Activated T-helper 1 cell treated with Interleukin-2 at 50 U/mL for 16 hours (primary cell): ENCODE measurements at regions not wholly inside any gene's neighbourhood (a gene's known extent, or its start where the extent isn't known, plus 50 kb on each side); places are given as distances from the start of the nearest gene placed in this dataset.
"Not testable (repeated sequence)": the region's sequence is repeated elsewhere in the genome, so short reads cannot be mapped to it uniquely, and the experiment has no call there.

Source experiments
- DNase-seq: peaks from one replicate; pipeline ENCODE4 v3.0.0-alpha.2; 2020; ENCODE audit warnings: low read depth

- no peak for DNase-seq
These were observed 125.4 kb downstream of the ZNF330 start for GRCh38 chr4:141346144-141346543.

GRCh38 chr4:141347684-141348083, 127.0 kb downstream of the ZNF330 start:
- DNase-seq = no peak

DNA sequence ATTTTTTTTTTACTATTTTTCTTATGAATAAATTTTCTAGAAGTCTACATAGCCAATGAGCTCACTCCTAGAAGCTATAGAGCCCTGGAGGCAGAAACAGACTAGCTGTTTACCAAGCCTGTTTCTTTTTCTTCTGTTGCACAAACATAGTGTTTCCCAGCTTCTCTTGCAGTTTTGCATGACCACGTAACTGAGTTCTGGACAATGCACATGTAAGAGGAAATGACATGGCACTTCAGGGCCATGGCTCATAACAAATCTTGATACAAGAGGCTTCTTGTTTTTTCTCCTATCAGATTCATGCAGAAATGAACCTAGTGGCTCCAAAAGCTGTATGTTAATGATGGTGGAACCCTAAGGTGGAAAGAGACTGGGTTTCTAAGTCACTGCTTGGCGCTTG, 127.4 kb downstream of the ZNF330 start:
- no peak for DNase-seq

DNA sequence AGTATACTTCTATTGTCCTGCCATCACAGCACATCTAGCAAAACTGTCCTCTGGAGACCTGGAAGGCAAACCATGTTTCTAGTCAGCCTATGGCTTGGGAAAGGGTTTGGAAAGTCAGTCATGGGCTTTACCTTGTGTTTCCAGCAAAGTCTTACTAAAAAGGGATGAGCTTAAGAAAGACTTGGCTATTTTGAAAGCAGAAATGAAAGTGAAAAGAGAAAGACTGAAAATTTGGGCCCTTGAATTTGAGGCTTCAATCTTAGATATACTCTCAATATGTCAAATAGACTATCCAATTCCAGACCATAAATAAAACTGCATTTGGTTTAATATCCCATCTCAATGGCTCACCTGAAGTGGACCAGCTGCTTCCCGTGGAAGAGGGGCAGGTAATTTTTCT, 127.9 kb downstream of the ZNF330 start:
- DNase-seq = no peak

DNA sequence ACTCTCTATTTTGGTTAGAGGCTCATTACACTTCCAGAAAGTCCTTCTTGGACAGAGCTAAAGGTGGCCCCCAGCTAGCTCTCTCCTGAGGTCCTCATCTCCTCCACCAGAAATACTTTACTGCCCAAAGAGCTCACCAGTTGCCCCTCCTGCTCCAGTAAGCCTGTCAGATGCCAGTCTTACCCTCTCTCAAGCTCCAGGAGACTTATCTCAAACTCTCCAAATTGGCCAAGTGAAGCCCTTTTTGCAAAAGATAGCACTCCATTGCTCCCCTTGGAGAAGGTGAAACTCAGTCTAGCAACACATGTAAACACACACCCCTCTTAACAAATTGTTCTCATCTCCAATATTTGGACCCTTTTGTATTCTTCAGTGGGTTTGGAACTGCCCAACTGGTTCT, 128.5 kb downstream of the ZNF330 start:
- DNase-seq = no peak

GRCh38 chr4:141350122-141350905, 129.6 kb downstream of the ZNF330 start:
- no peak for DNase-seq

GRCh38 chr4:141352331-141352730, 131.6 kb downstream of the ZNF330 start:
- no peak for DNase-seq

DNA sequence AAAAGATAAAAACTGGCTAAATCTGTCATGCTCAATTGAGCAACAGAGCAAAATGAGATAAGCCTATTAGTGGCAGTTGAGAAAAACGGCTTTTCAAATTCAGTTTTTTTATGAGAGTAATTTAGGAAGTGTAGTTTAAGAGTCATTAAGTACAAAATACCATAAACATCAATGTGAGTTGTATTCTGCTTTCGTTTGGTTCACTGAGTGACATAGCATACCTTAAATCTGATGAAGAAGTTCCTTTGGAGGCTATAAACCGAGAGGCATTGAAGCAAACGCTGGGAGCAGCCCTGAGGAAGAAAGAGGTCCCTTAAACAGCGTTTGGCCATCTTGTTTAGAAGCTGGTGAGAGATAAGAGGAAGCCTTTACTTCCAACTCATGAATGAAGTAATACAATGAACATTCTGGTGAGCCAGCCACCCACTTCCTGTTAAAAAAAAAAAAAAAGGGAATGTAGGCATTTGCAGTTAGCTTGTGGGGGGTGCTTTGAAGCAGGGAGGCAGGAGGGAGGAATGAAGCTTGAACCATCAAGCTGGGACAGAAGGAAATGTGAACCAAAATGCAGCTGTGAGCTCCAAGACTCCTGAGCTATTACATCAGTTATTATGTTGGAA, 132.3 kb downstream of the ZNF330 start:
- DNase-seq = no peak

GRCh38 chr4:141356321-141356962, 135.7 kb downstream of the ZNF330 start:
- DNase-seq = no peak

DNA sequence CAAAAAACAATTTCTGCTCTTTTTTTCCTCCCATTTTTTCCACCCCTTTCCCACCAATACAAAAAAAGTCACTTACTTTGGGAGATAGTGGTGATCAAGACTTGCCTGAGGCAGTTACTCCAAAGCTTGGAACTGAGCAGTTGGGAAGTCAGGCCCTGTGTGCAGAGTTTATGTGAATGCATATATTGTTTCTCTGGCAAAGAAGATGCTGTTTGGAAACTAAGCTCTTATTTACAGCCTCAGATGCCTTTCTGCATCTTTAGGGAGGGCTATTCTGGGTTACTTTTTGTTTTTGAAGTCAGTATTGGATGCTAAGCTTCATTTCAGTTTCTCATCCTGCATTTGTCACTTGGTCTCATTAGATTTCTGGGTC, 136.3 kb downstream of the ZNF330 start:
- DNase-seq = no peak

DNA sequence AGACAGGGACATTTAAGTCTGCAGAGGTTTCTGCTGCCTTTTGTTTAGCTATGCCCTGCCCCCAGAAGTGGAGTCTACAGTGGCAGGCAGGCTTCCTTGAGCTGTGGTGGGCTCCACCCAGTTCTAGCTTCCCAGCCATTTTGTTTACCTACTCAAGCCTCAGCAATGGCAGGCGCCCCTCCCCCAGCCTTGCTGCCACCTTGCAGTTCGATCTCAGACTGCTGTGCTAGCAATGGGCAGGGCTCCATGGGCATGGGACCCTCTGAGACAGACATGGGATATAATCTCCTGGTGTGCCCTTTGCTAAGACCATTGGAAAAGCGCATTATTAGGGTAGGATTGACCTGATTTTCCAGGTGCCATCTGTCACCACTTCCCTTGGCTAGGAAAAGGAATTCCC, 147.5 kb downstream of the ZNF330 start:
- not testable (repeated sequence) for DNase-seq

DNA sequence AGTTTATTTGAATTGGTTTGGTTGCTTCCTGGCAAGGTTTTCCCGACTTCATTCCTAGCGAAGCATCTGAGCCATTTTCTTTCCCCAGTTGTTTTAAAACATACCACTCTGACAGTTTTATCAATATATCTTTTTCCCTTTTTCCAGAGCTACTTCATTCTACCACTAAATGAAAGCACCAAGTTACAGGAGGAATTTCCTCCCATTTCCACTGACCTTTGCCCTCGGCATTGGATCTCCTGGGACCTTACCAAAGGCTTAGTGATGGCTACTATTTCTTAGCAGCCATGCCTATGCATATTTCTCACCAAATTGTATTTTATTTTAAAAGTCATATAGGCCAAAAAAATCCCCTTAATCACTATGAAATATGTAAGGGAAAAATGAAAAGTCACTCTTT, 150.5 kb downstream of the ZNF330 start:
- no peak for DNase-seq

DNA sequence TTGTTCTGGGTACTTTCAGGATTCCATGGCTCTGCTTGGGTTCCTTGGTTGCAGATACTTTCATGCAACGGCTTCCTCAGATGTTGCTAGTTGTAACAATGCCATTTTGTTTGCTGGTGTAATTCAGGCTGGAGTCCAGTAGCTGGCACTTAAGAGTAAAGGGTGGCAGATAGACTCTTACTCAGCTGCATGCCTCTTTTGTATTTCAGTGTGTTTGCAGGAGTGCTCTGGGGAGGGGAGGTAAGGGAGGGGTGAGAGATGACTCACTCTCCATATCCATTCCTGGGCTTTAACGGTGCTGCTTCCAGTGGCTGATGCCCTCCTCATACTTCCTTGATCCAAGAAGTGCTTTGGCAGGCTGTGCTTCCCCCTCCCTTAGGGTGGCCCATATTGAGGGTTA, 155.2 kb downstream of the ZNF330 start:
- DNase-seq = no peak

- DNase-seq = no peak
These were observed 156.1 kb downstream of the ZNF330 start for GRCh38 chr4:141376769-141377168.

- DNase-seq = no peak
These were observed 166.6 kb downstream of the ZNF330 start for GRCh38 chr4:141387299-141387698.

- DNase-seq = no peak
These were observed 167.8 kb downstream of the ZNF330 start for GRCh38 chr4:141388481-141388880.

GRCh38 chr4:141389649-141390048, 169.0 kb downstream of the ZNF330 start:
- no peak for DNase-seq

DNA sequence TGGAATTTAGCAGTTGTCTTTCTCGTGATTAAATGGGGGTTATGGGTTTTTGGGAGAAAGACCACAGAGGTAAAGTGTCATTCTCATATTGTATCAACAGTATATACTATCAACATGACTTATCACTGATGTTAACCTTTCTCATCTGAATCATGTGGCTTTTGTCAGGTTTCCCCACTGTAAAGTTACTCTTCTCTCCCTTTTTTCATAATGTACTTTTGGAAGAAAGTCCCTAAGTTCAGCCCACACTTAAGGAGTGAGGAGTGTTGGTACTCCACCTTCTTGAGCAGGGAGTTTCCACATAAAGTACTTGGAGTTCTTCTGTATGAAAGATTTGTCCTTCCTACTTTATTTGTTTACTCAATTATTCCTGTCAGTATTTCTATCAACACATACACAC, 169.9 kb downstream of the ZNF330 start:
- no peak for DNase-seq

GRCh38 chr4:141391293-141391692, 170.6 kb downstream of the ZNF330 start:
- no peak for DNase-seq

- DNase-seq = no peak
These were observed 171.1 kb downstream of the ZNF330 start for GRCh38 chr4:141391771-141392170.

DNA sequence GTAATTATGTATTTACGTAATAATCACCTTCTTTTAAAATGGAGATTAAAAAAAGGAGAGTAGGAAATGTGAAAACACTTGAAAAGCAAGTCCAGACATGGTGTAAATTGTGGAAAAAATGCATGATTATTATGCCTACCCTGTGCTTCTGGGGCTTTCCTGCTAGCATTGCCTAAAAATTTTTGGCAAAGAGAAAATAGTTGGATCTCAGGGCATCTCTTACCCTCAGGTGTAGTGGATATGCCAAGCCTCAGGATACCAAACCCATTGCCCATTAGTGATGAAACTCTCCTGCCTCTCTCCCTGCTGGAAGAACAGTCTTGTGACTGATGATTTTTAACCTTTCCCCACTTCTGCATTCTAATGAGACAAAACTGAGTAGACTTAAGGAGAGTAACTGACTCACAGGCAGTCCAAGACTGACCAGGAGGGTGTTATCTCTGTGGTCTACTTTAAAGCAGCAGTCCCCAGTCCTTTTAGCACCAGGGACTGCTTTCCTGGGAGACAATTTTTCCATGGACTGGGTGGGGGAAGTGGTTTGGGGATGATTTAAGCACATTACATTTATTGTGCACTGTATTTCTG, 174.6 kb downstream of the ZNF330 start:
- DNase-seq = no peak

GRCh38 chr4:141395919-141396318, 175.2 kb downstream of the ZNF330 start:
- DNase-seq = no peak

- DNase-seq = no peak
These were observed 182.0 kb downstream of the ZNF330 start for GRCh38 chr4:141402712-141403111.
